ENCODE measurements at regions not wholly inside any gene's neighbourhood (a gene's known extent, or its start where the extent isn't known, plus 50 kb on each side); places are given as distances from the start of the nearest gene placed in this dataset.
"Not testable (repeated sequence)": the region's sequence is repeated elsewhere in the genome, so short reads cannot be mapped to it uniquely, and the experiment has no call there.

- FAIRE-seq (no peak), DNase-seq (ENCODE audit: insufficient read length, low spot score) (no peak)
Observed at GRCh38 chr2:19207452-19207851, 151.0 kb downstream of the OSR1 start.

- FAIRE-seq (no peak), DNase-seq (ENCODE audit: insufficient read length, low spot score) (no peak)
Observed at GRCh38 chr2:19205983-19206533, 152.4 kb downstream of the OSR1 start.

- FAIRE-seq (no peak), DNase-seq (ENCODE audit: insufficient read length, low spot score) (no peak)
Observed at GRCh38 chr2:19203866-19204265, 154.6 kb downstream of the OSR1 start.

- FAIRE-seq = no peak
- no peak for DNase-seq (ENCODE audit: insufficient read length, low spot score)
Observed at GRCh38 chr2:19201911-19202462, 156.4 kb downstream of the OSR1 start.

GRCh38 chr2:19198381-19198780 lies 160.0 kb downstream of the OSR1 start:
- FAIRE-seq = no peak

GRCh38 chr2:19195661-19196060 lies 162.8 kb downstream of the OSR1 start:
- DNase-seq (ENCODE audit: insufficient read length, low spot score) (no peak), FAIRE-seq (no peak)

More at GRCh38 chr2:19198381-19198780, 160.0 kb downstream of the OSR1 start:
- DNase-seq (ENCODE audit: insufficient read length, low spot score) = no peak

GRCh38 chr2:19189391-19189790 lies 169.0 kb downstream of the OSR1 start:
- no peak for FAIRE-seq
- no peak for DNase-seq (ENCODE audit: insufficient read length, low spot score)

GRCh38 chr2:19187323-19188020 lies 171.0 kb downstream of the OSR1 start:
- DNase-seq (ENCODE audit: insufficient read length, low spot score) (no peak), FAIRE-seq (no peak)

- FAIRE-seq (no peak), DNase-seq (ENCODE audit: insufficient read length, low spot score) (no peak)
Observed at GRCh38 chr2:19185086-19185485, 173.3 kb downstream of the OSR1 start.

- DNase-seq (ENCODE audit: insufficient read length, low spot score) = no peak
- no peak for FAIRE-seq
Observed at GRCh38 chr2:19178175-19178574, 180.2 kb downstream of the OSR1 start.

- no peak for FAIRE-seq
- DNase-seq (ENCODE audit: insufficient read length, low spot score) = peak; percentile 21
Observed at GRCh38 chr2:19176977-19177376, 181.4 kb downstream of the OSR1 start.

GRCh38 chr2:19176172-19176852 lies 182.1 kb downstream of the OSR1 start:
- no peak for DNase-seq (ENCODE audit: insufficient read length, low spot score)
- FAIRE-seq = no peak

GRCh38 chr2:19174176-19174575 lies 184.2 kb downstream of the OSR1 start:
- no peak for DNase-seq (ENCODE audit: insufficient read length, low spot score)
- FAIRE-seq = no peak

GRCh38 chr2:19171409-19171808 lies 187.0 kb downstream of the OSR1 start:
- no peak for DNase-seq (ENCODE audit: insufficient read length, low spot score)
- no peak for FAIRE-seq

GRCh38 chr2:19169134-19169768 lies 189.2 kb downstream of the OSR1 start:
- DNase-seq (ENCODE audit: insufficient read length, low spot score) (no peak), FAIRE-seq (no peak)

GRCh38 chr2:19164099-19164498 lies 194.3 kb downstream of the OSR1 start:
- DNase-seq (ENCODE audit: insufficient read length, low spot score); FAIRE-seq: not testable (repeated sequence)

GRCh38 chr2:19158896-19159295 lies 199.5 kb downstream of the OSR1 start:
- DNase-seq (ENCODE audit: insufficient read length, low spot score) (no peak), FAIRE-seq (no peak)

GRCh38 chr2:19158211-19158610 lies 200.2 kb downstream of the OSR1 start:
- DNase-seq (ENCODE audit: insufficient read length, low spot score) (no peak), FAIRE-seq (no peak)

- DNase-seq (ENCODE audit: insufficient read length, low spot score) (no peak), FAIRE-seq (no peak)
Observed at GRCh38 chr2:19156646-19157045, 201.8 kb downstream of the OSR1 start.

GRCh38 chr2:19150726-19151125 lies 207.7 kb downstream of the OSR1 start:
- FAIRE-seq (no peak), DNase-seq (ENCODE audit: insufficient read length, low spot score) (no peak)

GRCh38 chr2:19146867-19147266 lies 211.6 kb downstream of the OSR1 start:
- no peak for DNase-seq (ENCODE audit: insufficient read length, low spot score)
- no peak for FAIRE-seq
